A673 (cell line): ENCODE measurements at regions not wholly inside any gene's neighbourhood (a gene's known extent, or its start where the extent isn't known, plus 50 kb on each side); places are given as distances from the start of the nearest gene placed in this dataset.

Experiments used
- CTCF ChIP-seq: fragments of 300-800, 200-600 bp; sonication (generic); conservative IDR thresholded peaks from 2 replicates; pipeline ENCODE4 v1.5.1; 2017; ENCODE audit warnings: low read depth, mild to moderate bottlenecking, antibody characterized with exemption, low read length, moderate library complexity, mixed read lengths
- EZH2 ChIP-seq: fragments of 200-600 bp; sonication (generic); IDR thresholded peaks from 2 replicates; pipeline ENCODE4 v1.6.1; 2017; ENCODE audit warnings: borderline replicate concordance, low read depth, mild to moderate bottlenecking, mixed read lengths, antibody characterized with exemption, low read length; ENCODE audit not compliant: poor library complexity, severe bottlenecking

DNA sequence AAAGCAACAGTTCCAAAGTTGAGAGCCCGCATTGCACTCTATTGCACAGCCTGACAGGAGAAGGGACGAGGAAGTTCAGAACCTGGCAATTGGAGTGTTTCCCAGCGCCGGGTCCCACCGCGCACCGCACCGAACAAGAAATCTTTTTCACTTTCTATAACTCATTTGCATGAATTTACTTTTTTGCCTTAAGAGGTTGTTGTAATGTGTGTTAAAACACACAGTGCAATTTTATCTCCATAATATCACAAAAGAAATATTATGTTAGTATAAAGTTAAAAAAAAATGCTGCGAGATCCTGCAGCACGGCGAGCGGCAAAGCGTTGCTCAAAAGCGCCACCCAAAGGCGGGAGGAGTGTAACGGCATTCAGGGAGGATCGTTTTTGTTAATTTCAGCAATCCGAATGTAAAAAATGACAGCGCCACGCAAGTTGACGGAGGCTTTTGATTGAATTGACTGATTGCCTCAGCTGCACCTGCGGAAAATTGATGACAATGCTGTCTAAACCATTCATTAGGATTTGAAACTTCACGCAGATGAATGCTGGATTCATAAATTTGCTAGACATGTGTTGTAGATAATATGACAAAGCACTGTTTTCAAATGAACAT lies 303.6 kb upstream of the ZNF507 start:
- TF ChIP-seq EZH2, result no peak
- peak; percentile 97 for TF ChIP-seq CTCF
